ENCODE measurements at regions not wholly inside any gene's neighbourhood (a gene's known extent, or its start where the extent isn't known, plus 50 kb on each side); places are given as distances from the start of the nearest gene placed in this dataset.

DNA sequence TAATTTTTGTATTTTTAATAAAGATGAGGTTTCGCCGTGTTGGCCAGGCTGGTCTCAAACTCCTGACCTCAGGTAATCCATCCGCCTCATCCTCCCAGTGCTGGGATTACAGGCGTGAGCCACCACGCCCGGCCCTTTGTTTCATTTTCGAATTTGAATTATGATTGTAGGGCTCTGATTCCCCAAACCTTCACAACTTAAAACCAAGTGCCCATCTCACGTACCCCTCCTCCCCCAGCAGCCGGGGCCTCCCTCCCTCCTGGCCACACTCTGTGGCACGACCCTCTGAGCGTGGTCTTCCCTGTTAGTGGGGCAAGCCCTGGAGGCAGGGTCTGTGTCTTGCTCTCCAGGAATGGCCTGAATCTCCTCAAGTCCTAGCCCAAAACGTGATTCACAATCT lies 166.5 kb downstream of the ASB1 start:
- Histone ChIP-seq H3K9me2 (ENCODE audit: insufficient read depth) (no peaks in the 10 kb centered on the region), H3K9ac (no peak overlapping the region), H3K36me3 (ENCODE audit: low read depth) (no peaks in the 10 kb centered on the region), H3K79me2 (ENCODE audit: insufficient read depth) (no peaks in the 10 kb centered on the region), H3F3A (ENCODE audit: insufficient read depth) (peaks cover 6% of the 10 kb centered on the region; the same call in 1 of the 2 replicates), H4K20me1 (ENCODE audit: insufficient read depth) (no peaks in the 10 kb centered on the region), H3K4me3 (no peak overlapping the region), H3K4me2 (ENCODE audit: unreplicated experiment) (no peak overlapping the region), H3K27me3 (replicated peaks; ENCODE audit: insufficient read depth) (no peaks in the 10 kb centered on the region), H3K4me1 (ENCODE audit: insufficient read depth) (peaks cover 21% of the 10 kb centered on the region), H3K9me3 (ENCODE audit: low read depth) (no peaks in the 10 kb centered on the region), H2AFZ (no peak overlapping the region), H3K27ac (no peak overlapping the region)
- in situ Hi-C loops (cut with MboI), result no loop called here
- no peak for DNase-seq
- WGBS, 2 experiments (ENCODE audit: low coverage in 1 of 2, low lambda C conversion rate in 2 of 2, missing lambda C conversion rate in 2 of 2), result 90 to 97% methylated on average over 12 of the region's 12 CpGs
- TF ChIP-seq EZH2 (IDR thresholded peaks at IDR 0.05; ENCODE audit: insufficient read depth, poor library complexity, severe bottlenecking), result no peak

DNA sequence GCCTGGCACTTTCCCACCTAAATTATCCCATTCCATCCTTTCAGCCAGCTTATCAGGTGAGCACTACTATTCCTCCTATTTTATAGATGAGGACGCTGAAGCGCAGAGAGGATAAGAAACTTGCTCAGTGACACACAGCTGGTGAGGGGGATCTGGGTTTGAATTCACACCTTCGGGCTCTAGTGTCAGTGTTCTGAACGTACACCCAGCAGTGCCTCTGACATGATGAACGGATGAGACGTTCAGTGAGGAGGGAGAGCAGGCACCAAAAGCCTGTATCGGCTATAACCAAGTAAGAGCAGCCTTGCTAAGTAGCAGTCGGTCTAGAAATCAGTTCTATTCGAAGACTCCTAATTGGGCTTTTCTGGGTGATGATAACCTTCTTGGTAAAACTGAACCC lies 167.0 kb downstream of the ASB1 start:
- H2AFZ ChIP-seq, result no peak overlapping the region
- no peak overlapping the region for H3K4me3 ChIP-seq
- H4K20me1 ChIP-seq (ENCODE audit: insufficient read depth), result no peaks in the 10 kb centered on the region
- H3K36me3 ChIP-seq (ENCODE audit: low read depth), result no peaks in the 10 kb centered on the region
- peaks cover 21% of the 10 kb centered on the region for H3K4me1 ChIP-seq (ENCODE audit: insufficient read depth)
- H3K27me3 ChIP-seq (replicated peaks; ENCODE audit: insufficient read depth), result no peaks in the 10 kb centered on the region
- no peak overlapping the region for H3K9ac ChIP-seq
- no peak for TF ChIP-seq EZH2phosphoT487 (IDR thresholded peaks at IDR 0.05; ENCODE audit: insufficient read depth, low read depth)
- no peak for TF ChIP-seq EZH2 (IDR thresholded peaks at IDR 0.05; ENCODE audit: insufficient read depth, poor library complexity, severe bottlenecking)
- 90 to 95% methylated on average over 9 of the region's 9 CpGs for WGBS, 2 experiments (ENCODE audit: low coverage in 1 of 2, low lambda C conversion rate in 2 of 2, missing lambda C conversion rate in 2 of 2)
- H3F3A ChIP-seq (ENCODE audit: insufficient read depth), result peaks cover 6% of the 10 kb centered on the region; the same call in 1 of the 2 replicates
- no peaks in the 10 kb centered on the region for H3K79me2 ChIP-seq (ENCODE audit: insufficient read depth)
- no peaks in the 10 kb centered on the region for H3K9me2 ChIP-seq (ENCODE audit: insufficient read depth)
- no peak for DNase-seq
- H3K27ac ChIP-seq, result no peak overlapping the region
- no peak overlapping the region for H3K4me2 ChIP-seq (ENCODE audit: unreplicated experiment)
- in situ Hi-C loops (cut with MboI), result no loop called here
- H3K9me3 ChIP-seq (ENCODE audit: low read depth), result no peaks in the 10 kb centered on the region

DNA sequence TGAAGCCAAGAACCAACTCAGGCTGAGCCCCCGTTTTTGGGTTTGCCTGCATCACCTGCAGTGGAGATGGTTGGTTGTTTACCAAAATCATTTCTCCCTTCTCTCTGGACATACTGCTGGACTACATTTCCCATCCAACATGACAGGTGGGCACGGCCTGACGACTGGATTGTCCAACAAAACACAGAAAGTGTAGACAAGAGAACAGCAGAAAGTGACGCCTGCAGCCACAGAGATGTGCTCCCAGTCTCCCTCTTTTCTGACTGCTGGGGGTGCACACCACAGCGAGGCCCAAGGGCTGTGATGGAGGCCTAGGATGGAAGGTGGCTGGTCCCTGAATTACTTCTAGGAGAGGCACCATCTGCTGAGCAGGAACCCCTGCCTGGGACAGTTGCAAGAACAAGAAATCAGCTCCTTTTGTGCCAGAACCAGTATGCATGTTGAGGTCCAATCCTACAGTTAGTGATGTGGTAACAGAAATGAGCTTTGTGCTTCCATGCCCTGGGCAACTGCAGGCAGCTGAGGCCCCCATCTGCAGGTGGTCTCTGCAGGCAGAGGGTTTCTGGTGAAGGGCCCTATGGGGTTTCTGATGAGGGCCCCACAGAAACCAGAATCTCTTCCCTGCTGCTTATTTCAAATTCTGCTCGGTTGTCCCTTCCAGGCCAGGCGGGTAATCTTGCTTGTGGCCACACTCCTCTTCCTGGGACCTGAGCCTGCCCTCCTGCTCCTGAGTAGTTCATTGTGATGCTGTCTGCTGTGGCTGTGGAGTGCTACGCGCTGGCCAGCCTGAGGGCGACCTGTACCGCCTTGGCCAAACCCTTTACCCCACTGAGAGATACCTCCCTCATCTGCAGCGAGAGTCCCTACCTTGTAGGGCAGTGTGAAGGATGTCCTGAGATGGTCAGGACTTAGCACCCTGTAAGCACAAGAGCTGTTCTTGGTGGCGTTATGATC lies 168.3 kb downstream of the ASB1 start:
- Histone ChIP-seq H3K4me1 (ENCODE audit: insufficient read depth) (peaks cover 21% of the 10 kb centered on the region), H3K9me2 (ENCODE audit: insufficient read depth) (no peaks in the 10 kb centered on the region), H3K4me2 (ENCODE audit: unreplicated experiment) (no peak overlapping the region), H3K79me2 (ENCODE audit: insufficient read depth) (no peaks in the 10 kb centered on the region), H3K9me3 (ENCODE audit: low read depth) (no peaks in the 10 kb centered on the region), H3K36me3 (ENCODE audit: low read depth) (no peaks in the 10 kb centered on the region), H3K27me3 (replicated peaks; ENCODE audit: insufficient read depth) (no peaks in the 10 kb centered on the region), H3K9ac (no peak overlapping the region), H2AFZ (no peak overlapping the region), H3K4me3 (no peak overlapping the region), H3F3A (ENCODE audit: insufficient read depth) (peaks cover 6% of the 10 kb centered on the region; the same call in 1 of the 2 replicates), H4K20me1 (ENCODE audit: insufficient read depth) (no peaks in the 10 kb centered on the region), H3K27ac (no peak overlapping the region)
- in situ Hi-C loops (cut with MboI), result no loop called here
- no peak for TF ChIP-seq EZH2phosphoT487 (IDR thresholded peaks at IDR 0.05; ENCODE audit: insufficient read depth, low read depth)
- TF ChIP-seq EZH2 (IDR thresholded peaks at IDR 0.05; ENCODE audit: insufficient read depth, poor library complexity, severe bottlenecking), result no peak
- WGBS, 2 experiments (ENCODE audit: low coverage in 1 of 2, low lambda C conversion rate in 2 of 2, missing lambda C conversion rate in 2 of 2), result 97 to 98% methylated on average over 13 of the region's 13 CpGs
- DNase-seq, result no peak

DNA sequence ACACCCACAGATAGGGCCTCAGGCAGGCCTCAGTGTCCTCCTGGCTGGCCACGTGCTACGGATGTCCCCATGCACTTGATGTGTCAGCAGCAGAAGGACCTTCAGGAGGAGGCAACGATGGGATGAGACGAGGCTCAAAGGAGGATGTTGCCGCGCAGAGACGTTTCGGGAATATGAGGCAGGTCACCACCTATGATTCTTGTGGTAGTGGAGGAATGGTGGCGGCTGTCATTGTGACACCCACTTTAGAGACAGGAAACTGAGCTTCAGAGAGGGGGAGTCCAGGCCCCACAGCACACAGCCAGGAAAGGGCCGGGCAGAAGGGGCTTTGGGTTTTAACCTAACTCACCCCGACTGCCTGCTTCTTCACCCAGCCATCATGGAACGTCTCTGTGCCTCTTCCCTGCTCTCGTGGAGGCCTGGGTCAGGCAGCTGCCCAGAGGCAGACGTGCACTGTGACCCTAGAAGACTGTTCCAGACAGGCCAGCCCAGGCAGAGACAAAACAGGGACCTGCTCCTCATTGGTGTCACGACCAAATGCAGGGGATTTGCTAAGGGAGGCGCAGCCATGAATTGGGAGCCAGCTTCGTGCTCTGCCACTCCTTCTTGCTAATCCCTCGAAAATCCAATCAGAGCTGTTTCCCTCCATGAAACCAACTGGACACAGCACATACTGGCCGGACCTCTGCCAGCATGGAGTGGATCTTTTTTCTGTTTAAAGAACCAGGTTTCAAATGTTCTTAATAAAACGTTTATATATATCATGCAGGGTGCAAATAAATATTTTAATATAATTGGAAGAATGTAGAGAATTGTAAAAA lies 169.2 kb downstream of the ASB1 start:
- DNase-seq, result peak; percentile 13
- 0 out of 2 replicates have a peak overlapping the region, but pooled peaks have one; percentile 58 for H3K27ac ChIP-seq
- H3K9me2 ChIP-seq (ENCODE audit: insufficient read depth), result no peaks in the 10 kb centered on the region
- H3K36me3 ChIP-seq (ENCODE audit: low read depth), result no peaks in the 10 kb centered on the region
- H3F3A ChIP-seq (ENCODE audit: insufficient read depth), result peaks cover 6% of the 10 kb centered on the region; the same call in 1 of the 2 replicates
- WGBS, 2 experiments (ENCODE audit: low coverage in 1 of 2, low lambda C conversion rate in 2 of 2, missing lambda C conversion rate in 2 of 2), result 70 to 78% methylated on average over 20 of the region's 20 CpGs
- H3K4me3 ChIP-seq, result no peak overlapping the region
- H3K27me3 ChIP-seq (replicated peaks; ENCODE audit: insufficient read depth), result no peaks in the 10 kb centered on the region
- H3K79me2 ChIP-seq (ENCODE audit: insufficient read depth), result no peaks in the 10 kb centered on the region
- no peak overlapping the region for H2AFZ ChIP-seq
- H3K9ac ChIP-seq, result no peak overlapping the region
- in situ Hi-C loops (cut with MboI), result no loop called here
- H3K4me2 ChIP-seq (ENCODE audit: unreplicated experiment), result peak overlapping the region; percentile 87
- no peaks in the 10 kb centered on the region for H3K9me3 ChIP-seq (ENCODE audit: low read depth)
- no peak for TF ChIP-seq EZH2phosphoT487 (IDR thresholded peaks at IDR 0.05; ENCODE audit: insufficient read depth, low read depth)
- TF ChIP-seq EZH2 (IDR thresholded peaks at IDR 0.05; ENCODE audit: insufficient read depth, poor library complexity, severe bottlenecking), result no peak
- H4K20me1 ChIP-seq (ENCODE audit: insufficient read depth), result no peaks in the 10 kb centered on the region
- peaks cover 23% of the 10 kb centered on the region for H3K4me1 ChIP-seq (ENCODE audit: insufficient read depth)

Measured in GM23248 (cell line).